GM19467 (cell line): ENCODE measurements at regions not wholly inside any gene's neighbourhood (a gene's known extent, or its start where the extent isn't known, plus 50 kb on each side); places are given as distances from the start of the nearest gene placed in this dataset.
"Not testable (repeated sequence)": the region's sequence is repeated elsewhere in the genome, so short reads cannot be mapped to it uniquely, and the experiment has no call there.

Source experiments
- ATAC-seq: cut with Tn5 transposase; IDR thresholded peaks from one replicate; pipeline ENCODE4 v1.9.1; 2021; ENCODE audit warnings: mild to moderate bottlenecking, moderate library complexity; ENCODE audit not compliant: unreplicated experiment

DNA sequence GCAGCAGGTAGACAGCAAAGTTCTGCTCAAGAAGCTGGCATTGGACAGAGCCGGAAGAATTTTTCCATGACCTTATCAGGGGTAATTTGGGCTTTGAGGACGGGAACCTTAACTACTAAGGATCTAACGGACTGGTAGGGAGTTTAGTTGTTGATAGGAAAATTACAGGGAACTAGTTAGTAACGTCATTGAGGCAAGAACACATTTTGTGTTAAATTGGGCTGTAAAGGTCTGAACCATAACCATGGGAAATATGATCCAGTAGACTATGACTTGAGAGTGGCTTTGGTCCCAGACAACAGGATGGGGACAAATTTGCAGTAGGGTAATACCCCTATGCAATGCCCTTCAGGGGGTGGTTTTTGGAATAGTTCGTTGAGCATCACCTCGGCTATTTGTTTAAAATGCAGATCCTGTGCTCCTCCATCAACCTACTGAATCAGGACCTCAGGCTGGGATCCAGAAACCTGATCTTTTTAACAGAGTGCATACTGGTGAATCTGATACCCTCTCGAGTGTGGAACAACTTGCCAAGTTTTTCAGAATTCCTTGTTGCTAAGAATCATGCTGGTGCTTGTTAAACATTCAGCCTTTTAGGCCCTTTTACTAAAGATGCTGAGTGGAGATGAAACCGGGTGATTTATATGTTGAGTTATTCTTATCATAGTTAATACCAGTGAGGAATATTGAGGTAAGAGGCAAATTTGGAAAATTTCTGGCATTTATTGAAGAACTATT, 255.1 kb downstream of the MAP2K6 start:
- no peak for ATAC-seq

DNA sequence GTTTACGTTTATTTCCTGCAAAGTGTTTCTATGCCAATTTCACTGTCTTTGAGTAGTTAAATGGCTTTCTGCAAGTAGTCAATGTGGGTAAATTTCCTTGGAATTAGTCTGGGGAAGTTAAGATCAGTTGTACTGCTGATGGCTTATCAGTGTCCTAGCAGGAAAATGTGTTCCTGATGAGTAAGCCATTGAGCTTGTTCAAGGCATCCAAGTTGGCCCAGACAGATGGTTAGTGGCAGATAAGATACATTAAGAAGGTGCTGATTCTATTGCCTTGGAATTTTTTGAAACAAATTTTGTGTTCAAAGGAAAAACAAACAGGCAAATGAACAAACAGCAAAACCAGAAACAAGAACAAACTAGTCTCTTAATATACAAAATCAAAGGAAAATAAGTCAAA, 258.4 kb downstream of the MAP2K6 start:
- no peak for ATAC-seq

DNA sequence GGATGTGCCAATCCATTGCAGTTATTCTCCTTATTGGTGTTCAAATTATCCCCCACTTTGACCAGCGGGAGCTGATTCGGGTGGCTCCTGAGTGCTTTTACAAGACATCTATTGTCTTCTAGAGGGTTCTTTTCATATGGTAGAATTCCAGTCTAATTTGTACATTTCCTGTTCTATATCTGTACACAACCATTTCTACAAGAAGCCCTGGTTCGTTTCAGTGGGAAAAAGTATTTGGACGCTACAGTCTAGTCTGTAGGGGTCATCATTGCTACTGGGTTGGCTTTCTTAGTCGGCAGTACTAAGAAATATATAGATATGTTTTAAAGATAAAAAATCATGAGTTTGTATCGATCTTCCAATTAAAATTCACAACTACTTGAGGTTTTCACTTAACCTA, 262.6 kb downstream of the MAP2K6 start:
- no peak for ATAC-seq

DNA sequence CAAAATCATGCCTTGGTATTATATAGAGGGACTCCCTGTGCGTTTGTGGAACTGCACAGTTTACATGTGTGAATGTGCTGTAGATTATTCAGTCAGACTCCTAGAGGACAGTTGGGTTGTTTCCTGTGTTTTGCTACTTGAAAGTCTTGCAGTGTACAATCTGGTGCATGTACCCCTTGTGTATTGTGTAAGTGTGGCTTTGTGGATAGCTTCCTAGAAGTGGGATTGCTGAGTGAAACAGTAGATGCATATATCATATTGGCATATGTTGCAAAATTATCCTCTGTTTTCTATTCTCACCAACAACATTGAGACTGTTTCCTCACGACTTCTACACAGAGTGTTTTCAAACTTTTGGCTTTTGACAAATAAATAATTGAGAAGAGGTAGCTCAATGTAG, 263.7 kb downstream of the MAP2K6 start:
- ATAC-seq: no peak

DNA sequence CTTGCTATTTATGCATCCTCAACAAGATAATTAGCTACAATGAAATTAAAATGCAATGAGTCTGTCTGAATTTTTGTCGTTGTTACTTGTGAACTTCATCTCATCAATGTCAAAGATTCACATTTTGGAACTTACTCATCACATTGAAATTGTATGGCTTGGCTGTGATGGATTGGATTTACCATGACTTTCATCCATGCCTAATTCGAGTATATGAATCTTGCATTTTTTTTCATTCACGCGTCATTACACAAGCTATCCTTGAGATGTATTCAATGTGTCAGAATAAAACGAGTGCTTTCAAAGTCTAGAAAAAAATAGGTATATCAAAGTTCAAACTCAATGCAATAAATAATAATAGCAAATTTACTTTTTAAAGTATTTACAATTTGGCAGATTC, 265.3 kb downstream of the MAP2K6 start:
- ATAC-seq: no peak

DNA sequence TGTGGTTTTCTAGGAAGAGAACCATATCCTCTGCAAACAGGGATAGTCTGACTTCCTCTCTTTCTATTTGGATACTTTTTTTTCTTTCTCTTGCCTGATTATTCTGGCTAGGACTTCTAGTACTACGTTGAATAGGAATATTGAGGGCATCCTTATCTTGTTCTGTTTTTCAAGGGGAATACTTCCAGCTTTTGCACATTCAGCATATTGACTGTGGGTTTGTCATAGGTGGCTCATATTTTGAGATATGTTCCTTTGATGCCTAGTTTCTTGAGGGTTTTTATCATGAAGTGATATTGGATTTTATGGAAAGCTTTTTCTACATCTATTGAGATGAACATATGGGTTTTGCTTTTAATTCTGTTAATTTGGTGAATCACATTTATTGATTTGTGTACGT, 269.8 kb downstream of the MAP2K6 start:
- ATAC-seq: no peak

DNA sequence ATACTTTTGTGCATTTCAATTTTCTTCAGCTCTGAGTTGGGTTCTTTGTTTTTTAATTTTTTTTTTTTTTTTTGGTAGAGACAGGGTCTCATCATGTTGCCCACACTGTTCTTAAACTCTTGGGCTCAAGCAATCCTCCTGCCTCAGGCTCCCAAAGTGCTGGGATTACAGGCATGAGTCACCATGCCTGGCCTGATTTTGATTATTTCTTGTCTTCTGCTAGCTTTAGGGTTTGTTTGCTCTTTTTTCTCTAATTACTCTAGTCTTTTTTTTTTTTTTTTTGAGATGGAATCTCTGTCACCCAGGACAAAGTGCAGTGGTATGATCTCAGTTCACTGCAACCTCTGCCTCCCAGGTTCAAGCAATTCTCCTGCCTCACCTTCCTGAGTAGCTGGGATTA, 270.7 kb downstream of the MAP2K6 start:
- ATAC-seq: not testable (repeated sequence)

DNA sequence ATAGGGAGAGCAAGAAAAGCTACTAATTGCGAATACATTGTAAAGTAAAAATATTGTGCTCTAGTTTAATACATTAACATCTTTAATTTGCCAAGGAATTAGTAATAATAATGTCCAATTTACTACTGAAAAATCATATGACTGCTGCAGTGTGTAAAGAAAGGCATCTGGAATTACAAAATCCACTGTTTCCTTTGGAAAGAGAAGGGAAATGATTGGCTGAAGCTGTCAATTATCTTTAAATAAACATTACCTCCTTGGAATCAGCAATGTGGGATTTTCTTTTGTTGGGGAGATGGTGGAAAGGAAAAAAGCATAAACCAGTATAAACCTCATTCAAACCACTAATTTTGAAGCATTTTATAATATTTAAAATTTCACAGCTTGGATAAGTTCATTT, 276.0 kb downstream of the MAP2K6 start:
- no peak for ATAC-seq

DNA sequence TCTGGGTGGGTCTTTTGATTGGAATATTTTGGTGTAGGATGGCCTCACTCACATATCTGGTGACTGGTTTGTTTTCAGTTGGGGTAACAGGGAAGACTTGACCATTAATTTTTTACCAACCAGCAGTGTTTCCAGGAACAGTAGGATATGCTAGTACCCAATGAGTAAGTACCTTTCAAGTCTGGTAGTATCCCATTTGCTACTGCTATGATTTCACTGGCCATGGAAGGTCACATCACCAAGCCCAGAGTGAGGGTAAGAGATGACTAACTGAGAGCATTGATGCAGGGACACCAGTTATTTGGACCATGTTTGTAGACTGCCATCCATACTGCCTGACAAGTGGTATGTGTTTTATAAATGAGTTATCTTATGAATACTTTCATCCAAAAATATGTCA, 277.7 kb downstream of the MAP2K6 start:
- ATAC-seq: no peak

DNA sequence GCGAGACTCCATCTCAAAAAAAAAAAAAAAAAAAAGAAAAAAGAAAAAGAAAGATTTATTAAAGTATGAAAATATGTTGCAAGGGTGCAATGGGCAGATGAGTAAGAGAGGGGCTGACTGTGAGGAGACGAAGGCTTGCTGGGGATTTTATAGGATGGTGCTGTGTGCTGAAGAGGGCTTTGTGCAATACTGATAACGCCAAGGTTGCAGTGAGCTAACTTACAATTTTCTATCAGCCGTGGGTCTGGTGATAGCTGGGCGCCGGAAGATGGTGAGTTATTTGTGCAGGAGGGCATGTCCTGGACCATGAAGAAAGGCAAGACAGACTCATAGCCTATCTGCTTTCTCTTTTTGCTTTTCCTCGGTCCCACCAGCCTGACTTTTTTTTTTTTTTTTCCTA, 281.1 kb downstream of the MAP2K6 start:
- ATAC-seq: no peak

DNA sequence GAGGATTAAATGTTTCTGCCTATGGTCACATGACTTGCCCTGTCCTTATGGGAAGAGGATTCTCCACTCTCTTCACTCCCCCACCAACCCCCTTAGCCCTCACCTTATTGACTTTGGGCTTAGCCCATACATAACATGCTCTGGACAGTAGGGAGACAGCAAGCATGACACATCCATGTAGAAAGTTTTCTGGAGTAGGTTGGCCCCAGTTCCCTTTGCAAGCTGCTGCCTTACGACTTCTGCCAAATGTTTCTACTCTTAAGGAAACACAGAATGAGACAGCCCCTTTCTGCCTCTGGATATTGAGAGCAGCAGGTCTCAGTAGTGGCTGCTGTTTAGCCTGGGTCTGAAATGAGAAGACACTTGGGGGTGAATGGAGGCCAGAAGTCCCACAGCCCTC, 282.2 kb downstream of the MAP2K6 start:
- no peak for ATAC-seq

DNA sequence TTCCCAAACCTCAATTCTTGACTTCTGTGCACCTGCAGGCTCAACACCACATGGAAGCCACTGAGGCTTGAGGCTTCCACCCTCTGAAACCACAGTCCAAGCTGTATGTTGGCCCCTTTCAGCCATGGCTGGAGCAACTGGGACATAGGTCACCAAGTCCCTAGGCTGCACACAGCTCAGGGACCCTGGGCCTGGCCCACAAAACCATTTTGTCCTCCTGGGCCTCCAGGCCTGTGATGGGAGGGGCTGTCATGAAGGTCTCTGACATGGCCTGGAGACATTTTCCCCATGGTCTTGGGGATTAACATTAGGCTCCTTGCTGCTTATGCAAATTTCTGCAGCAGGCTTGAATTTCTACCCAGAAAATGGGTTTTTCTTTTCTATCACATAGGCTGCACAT, 283.9 kb downstream of the MAP2K6 start:
- not testable (repeated sequence) for ATAC-seq

DNA sequence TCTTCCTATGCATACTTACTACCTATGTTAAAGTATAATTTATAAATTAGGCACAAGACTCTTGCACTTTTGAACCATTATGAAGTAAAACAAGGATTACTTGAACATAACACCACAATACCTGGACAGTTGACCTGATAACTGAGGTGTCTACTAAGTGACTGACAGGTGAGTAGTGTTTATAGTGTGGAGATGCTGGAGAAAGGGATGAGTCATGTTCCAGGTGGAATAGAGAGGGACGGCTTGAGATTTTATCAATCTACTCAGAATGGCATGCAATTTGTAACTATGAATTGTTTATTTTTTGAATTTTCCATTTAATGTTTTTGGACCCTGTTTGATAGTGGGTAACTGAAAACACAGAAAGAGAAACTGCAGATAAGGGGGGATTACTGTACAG, 287.6 kb downstream of the MAP2K6 start:
- ATAC-seq: no peak

DNA sequence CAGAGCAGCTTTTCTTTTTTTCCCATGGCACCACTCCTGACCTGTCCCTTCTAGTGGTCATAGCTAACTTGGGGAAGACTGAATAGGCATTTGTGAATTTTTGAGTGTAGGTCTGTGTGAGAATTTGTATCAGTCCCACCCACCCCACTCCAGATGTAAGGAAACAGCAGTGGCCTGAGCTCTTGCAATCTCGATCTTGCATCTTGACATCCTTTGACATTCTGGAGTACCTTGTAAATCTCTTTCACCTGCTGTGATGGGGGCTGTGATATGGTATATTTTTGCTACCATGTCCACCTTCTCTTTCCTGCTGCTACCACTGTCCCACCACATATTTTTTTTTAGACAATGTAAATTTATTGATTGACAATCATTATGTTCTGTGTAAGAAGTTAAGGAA, 289.3 kb downstream of the MAP2K6 start:
- no peak for ATAC-seq

DNA sequence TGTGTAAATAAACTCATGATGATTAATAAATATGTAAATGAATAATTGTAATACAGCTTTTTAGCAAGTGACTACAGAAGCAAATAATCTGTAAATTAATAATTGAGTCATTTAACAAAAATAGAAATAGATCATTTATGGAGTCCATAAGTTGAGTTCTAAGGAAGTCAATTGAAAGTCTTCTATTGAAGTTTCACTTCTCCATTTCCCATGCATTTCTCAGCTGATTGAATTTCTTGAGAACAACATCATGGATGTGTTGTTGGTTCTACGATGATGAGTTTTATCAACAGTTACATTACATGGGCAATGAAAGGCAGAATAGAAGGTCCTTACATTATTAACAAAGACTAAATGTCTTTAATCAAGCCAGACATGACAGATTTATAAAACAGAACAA, 290.4 kb downstream of the MAP2K6 start:
- no peak for ATAC-seq

DNA sequence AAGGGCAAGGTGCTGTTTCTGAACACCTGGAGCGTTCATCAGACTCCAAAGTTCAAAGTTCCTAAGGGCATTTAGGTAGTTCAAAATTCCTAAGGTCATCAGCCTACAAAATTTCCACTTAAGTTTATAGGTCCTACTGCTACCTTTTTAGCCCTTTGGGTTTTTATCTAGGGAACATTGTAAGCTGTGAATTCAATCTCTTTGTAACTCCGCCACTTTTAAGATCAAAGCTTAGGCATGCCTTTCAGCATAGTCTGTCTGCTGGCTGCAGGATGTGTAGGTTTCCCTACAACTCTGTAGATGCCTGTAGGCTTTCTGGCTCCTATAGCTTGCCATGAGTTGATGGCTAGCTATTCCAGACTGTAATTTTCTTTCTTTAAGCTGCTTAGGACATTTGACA, 291.6 kb downstream of the MAP2K6 start:
- no peak for ATAC-seq

DNA sequence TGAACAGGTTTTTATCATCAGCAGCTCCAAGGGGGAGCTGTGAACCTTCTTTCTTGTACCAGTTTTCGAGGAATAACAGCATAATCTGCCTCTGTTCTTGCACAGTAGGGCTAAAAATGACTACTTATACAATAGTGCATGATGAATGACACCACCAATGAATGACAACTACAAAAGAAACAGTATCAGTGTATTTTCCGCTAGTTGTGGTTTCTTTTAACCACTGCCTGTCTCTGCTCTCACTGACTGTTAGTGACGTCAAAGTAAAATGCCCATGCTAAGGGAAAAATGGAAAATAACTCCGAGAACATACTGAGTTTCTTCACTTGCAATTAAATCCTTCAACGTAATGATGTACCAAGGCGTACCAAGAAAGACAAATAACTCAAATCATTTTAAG, 294.9 kb downstream of the MAP2K6 start:
- ATAC-seq: no peak

DNA sequence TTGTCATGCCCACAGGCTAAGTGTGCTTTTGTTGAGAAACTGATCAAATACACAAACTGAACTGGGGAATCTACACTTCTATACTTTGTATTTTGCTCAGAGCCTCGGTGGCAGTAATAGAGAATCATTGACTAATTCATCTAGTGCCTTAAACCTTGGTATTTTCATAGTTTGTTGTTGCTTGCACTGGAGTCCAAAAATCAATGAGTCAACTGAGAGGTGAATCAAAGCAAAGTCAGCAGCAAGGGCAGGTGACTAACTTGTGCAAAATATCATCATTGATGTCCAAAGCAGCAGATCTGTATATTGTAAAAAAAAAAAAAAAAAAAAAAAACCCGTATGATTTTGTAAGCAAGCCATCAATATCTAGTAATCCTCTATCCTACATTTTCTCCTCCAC, 296.4 kb downstream of the MAP2K6 start:
- no peak for ATAC-seq

DNA sequence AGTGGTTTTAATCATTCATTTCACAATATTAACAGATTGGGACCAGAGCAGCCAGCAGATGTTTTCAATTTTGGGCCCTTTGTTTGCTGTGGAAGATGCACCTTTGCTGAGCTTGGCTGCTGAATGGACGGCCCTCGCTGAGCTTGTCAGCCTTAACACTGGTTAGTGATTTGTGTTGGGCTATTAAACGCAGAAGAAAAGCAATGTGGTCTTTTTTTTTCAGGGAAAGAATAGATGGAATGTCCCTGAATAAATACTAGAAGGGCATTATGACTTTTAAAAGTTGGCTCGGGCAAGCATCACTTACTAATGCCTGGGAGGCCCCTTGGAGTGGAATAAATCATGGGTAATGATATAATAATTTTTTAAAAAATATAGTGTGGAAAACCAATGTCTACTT, 297.0 kb downstream of the MAP2K6 start:
- ATAC-seq: no peak

DNA sequence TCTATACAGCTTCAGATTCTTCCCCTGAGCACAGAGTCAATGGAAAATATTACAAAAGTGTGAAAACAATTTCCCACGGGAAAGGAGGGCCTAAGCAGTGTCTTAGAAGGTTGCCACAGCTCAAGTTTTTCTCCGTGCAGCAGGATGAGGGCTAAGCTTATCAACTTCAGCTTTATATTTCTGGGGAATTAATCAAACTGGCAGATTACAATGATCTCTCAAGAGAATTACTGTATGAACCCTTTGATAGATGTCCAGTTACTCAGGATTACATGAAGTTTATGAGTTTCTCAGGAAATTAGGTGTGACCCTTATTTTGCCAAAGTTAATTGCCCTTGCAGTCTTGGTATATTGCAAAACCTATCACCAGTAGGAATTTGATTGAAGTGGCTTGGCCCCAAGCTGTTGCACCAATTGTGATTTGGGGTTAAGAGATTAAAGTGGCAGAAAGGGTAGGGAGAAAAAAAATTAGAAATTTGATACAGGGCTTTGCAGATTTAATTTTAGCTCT, 298.4 kb downstream of the MAP2K6 start:
- no peak for ATAC-seq

DNA sequence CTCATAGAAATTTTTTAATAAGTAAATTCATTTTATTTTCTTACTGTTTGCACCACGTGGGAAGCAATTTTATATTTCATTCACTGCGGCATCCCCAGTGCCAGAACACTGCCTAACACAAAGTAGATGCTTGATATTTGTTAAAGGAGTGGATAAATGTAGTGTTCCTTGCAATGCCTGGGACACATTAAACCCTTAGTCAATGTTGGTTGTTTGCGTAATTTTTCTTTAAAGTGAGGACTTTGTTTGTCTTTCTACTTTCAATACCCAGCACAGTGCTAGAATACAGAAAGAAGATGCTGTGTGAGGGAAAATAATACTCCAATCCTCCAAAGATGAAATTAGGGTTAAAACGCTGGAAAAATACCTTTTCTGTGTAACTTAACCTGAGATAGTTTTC, 299.3 kb downstream of the MAP2K6 start:
- ATAC-seq: no peak

DNA sequence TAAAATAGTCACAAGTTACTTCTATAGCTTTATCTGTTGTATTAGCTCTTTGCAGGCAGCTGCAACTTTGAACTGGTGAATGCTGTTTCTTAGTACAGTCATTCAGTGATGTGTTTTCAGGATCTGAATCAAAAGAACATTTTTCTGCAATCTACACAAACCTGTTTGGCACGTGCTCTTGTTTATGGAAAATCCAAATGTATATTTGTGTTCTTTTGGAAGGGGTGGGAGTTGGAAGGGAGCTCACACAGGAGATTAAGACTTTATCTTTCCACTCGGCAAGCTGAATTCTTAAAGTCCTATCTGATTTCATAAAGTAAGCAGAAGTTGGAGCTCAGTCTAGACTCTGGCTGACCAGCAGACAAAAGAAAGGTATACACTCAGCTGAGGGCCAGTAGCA, 300.2 kb downstream of the MAP2K6 start:
- ATAC-seq: no peak

DNA sequence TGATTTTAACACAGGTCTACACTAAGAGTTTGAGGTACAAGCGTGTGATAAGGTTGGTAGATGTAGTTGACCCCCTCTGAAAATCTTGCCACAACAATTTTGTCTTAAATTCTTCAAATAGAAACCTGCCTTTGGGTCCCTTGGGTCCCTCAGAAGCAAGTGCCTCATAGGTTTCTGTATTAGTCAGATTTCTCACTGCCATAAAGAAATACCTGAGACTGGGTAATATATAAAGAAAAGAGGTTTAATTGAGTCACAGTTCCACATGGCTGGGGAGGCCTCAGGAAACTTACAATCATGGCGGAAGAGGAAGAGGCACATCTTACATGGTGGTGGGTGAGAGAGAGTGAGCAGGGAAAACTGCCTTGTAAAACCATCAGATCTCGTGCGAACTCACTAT, 301.2 kb downstream of the MAP2K6 start:
- ATAC-seq: no peak
